Activated T-cell treated with anti-CD3 and anti-CD28 coated beads, Interleukin-2, amount 50 U/mL, for 48 hours (primary cell): ENCODE measurements at regions not wholly inside any gene's neighbourhood (a gene's known extent, or its start where the extent isn't known, plus 50 kb on each side); places are given as distances from the start of the nearest gene placed in this dataset.

Experiments used
- DNase-seq, 2 experiments: peaks; one replicate each; pipeline ENCODE4 v3.0.0-alpha.2; 2020

- DNase-seq = no peak
These were observed 174.9 kb downstream of the ETS2 start for GRCh38 chr21:38980416-38981313.

- no peak for DNase-seq
These were observed 173.8 kb downstream of the ETS2 start for GRCh38 chr21:38979271-38980121.

- DNase-seq = no peak
These were observed 171.2 kb downstream of the ETS2 start for GRCh38 chr21:38976900-38977299.

DNA sequence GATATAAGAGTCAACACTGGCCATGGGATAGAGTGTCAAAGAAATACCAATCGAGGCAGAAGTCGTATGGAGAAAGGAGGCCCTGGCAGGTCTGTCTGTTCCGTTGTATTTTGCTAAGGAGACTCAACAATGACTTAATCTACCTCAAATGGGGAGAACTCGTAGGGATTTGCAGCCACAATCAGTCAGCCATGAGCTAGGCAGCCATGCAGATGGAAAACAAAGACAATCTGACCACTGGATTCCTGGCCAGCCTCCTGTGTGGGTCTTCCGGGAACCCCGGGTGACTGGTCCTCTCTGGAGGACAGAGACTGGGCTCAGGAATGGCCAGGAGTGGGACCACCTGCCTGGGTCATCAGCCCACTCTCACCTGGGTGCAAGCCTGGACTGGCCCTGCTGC, 167.8 kb downstream of the ETS2 start:
- DNase-seq = no peak

DNA sequence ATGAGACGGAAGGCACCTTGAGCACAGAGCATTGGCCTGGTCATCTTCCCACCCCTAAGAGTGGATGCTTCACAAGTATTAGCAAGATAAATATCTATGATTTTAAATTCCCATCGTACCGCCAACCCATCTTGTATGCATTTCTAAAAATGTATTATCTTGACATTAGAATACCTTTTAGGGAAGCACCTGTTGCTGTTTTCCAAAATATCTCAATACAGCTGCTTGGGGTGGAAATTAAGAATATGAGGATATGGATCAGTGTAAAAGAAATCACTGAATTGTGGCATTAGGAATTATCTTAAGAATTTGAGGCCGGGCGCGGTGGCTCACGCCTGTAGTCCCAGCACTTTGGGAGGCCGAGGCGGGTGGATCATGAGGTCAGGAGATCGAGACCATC, 166.3 kb downstream of the ETS2 start:
- DNase-seq = no peak

DNA sequence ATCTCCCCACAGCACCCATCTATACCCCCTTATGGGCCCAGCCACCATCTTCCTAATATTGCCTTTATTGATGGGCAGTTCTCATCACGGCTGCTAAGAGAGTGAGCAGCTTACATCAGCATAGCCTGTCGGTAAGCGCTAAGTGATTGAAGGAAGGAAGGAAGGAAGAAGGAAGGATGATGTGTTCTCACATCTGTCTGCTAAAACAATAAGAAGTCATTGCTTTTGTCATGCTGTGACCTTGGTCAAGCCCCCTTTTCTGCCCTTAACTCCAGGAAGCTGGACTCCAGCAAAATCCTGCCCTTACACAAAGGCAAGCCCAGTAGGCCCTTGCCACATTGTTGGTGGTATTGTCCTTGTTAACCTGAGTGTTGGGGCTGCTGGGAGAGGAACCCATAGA, 165.0 kb downstream of the ETS2 start:
- no peak for DNase-seq

- DNase-seq = no peak
These were observed 163.3 kb downstream of the ETS2 start for GRCh38 chr21:38968887-38969543.

GRCh38 chr21:38965910-38966504, 160.3 kb downstream of the ETS2 start:
- no peak for DNase-seq

DNA sequence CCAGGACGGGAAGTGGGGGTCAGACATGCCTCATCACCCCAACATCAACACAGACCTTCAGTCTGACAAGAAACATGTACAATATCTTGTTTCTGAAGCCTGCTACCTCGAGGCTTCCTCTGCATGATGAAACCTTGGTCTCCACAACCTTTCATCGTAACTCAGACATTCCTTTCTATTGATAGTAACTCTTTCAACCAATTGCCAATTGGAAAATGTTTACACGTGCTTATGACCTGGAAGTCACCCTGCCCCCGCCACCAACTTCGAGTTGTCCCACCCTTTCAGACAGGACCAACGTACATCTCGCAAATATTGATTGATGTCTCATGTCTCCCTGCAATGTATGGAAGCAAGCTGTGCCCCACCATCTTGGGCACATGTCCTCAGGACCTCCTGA, 159.5 kb downstream of the ETS2 start:
- DNase-seq = no peak

- no peak for DNase-seq
These were observed 157.3 kb downstream of the ETS2 start for GRCh38 chr21:38963006-38963405.

DNA sequence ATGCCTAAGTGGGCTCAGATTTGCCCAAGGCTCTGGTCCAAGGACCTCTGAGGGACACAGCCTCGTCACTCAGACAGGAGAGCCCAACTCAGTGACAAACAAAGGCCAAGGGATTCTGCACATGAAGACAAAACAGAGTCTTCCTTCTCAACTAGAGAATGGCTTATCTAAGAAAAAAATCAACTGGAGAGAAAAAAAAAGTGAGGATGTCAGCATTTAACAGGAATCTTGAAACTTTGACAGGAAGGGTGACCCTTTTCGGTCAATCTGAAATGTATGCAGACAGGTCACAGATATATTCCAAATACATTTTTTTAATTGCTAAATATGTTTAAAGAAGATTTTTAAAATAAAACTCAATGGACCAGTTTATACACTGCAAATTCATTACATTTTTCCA, 154.5 kb downstream of the ETS2 start:
- no peak for DNase-seq

GRCh38 chr21:38959692-38960061, 153.9 kb downstream of the ETS2 start:
- no peak for DNase-seq

GRCh38 chr21:38958940-38959691, 153.4 kb downstream of the ETS2 start:
- no peak for DNase-seq

- no peak for DNase-seq
These were observed 152.6 kb downstream of the ETS2 start for GRCh38 chr21:38958323-38958705.

DNA sequence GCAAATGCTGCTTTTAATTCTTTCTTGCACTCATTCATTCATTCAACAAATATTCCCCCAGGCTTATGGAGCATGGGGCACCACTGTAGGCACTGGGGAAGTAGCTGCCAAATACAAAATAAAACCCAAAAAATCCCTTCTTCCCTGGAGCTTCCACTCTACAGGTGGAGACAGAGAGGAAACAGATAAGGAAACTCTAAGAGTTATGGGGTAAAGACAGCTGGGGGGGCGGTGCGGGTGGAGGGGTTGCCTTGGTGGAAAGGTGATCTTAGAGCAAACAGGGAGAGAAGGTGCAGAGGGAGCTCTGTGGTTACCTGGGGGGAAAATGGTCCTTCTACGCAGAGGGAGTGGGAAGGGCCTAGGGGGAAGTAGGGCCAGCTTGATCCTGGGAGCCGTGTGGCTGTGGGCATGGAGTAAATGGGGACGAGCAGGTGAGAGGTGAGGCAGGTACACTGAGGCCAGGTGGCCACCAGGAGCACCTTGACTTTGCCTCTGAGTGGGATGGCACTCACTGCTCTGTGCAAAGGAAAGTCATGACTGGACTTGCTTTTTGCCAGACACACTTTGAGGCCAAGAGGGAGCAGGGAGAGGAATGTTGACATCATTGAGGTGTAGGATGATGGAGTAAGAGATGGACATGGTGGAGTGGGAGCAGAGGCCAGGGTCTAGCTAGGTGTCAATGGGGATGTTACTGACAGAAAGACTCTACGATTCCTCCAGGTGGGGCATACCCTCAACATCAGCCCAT, 152.0 kb downstream of the ETS2 start:
- no peak for DNase-seq

GRCh38 chr21:38956856-38957571, 151.3 kb downstream of the ETS2 start:
- DNase-seq = no peak

- no peak for DNase-seq
These were observed 150.8 kb downstream of the ETS2 start for GRCh38 chr21:38956521-38956855.

GRCh38 chr21:38956007-38956406, 150.3 kb downstream of the ETS2 start:
- DNase-seq = no peak

DNA sequence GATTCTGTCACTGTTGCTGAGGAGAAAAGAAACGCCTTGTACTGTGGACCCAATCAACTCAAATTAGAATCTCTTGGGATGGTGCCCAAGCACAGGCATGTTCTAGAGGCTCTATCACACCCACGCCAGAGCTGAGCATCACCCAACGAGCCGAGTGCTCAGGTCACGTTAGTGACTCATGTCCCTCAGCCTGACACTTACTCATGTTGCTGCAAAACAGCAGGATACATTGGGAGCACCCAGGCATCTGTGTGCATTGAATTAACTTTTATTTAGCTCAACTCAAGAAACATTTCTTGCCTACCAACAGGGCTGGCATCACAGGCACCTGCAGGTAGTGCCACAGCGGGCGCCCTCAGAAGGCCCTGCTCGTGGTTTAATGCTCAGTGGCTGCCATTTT, 149.8 kb downstream of the ETS2 start:
- no peak for DNase-seq

- no peak for DNase-seq
These were observed 148.9 kb downstream of the ETS2 start for GRCh38 chr21:38954588-38955004.

DNA sequence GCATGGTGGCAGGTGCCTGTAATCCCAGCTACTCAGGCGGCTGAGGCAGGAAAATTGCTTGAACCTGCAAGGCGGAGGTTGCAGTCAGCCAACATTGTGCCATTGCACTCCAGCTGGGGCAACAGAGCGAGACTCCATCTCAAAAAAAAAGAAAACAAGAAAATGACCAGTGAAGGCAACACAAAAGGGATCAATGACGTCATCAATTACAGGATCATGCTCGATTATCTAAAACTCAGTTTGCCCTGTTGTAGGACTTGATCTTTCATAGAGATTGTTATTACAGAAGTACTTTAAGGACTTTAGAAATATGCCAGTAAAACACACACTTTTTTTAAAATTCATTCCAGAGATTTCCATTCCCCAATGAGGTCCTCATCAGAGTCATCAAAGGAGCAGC, 147.8 kb downstream of the ETS2 start:
- no peak for DNase-seq
